Fibroblast of villous mesenchyme (primary cell): ENCODE measurements at regions not wholly inside any gene's neighbourhood (a gene's known extent, or its start where the extent isn't known, plus 50 kb on each side); places are given as distances from the start of the nearest gene placed in this dataset.

ENCODE experiments used
- DNase-seq: peaks from one replicate; pipeline ENCODE4 v3.0.0-alpha.2; 2010; ENCODE audit warnings: low read depth
- H3K4me3 ChIP-seq: 2 replicates; pipeline ENCODE4 v1.5.1; 2011; ENCODE audit warnings: low read depth, mild to moderate bottlenecking, low read length
- CTCF ChIP-seq: IDR thresholded peaks from 2 replicates; pipeline ENCODE4 v1.5.1; 2012; ENCODE audit warnings: low read depth, mild to moderate bottlenecking, low read length; ENCODE audit not compliant: insufficient read depth

- TF ChIP-seq CTCF, result no peak
- no peak overlapping the region for H3K4me3 ChIP-seq
Measured at GRCh38 chr5:164296603-164297080, 791.2 kb downstream of the MAT2B start.

GRCh38 chr5:164298165-164298564 is 792.7 kb downstream of the MAT2B start:
- H3K4me3 ChIP-seq, result no peak overlapping the region
- no peak for DNase-seq
- TF ChIP-seq CTCF, result no peak

More at GRCh38 chr5:164296603-164297080, 791.2 kb downstream of the MAT2B start:
- no peak for DNase-seq

- H3K4me3 ChIP-seq, result no peak overlapping the region
- no peak for TF ChIP-seq CTCF
- DNase-seq, result no peak
Measured at GRCh38 chr5:164300295-164300694, 794.9 kb downstream of the MAT2B start.

- DNase-seq, result no peak
- TF ChIP-seq CTCF, result no peak
Measured at GRCh38 chr5:164301136-164301535, 795.7 kb downstream of the MAT2B start.

GRCh38 chr5:164301708-164302107 is 796.3 kb downstream of the MAT2B start:
- no peak for DNase-seq
- H3K4me3 ChIP-seq, result no peak overlapping the region

More at GRCh38 chr5:164301136-164301535, 795.7 kb downstream of the MAT2B start:
- no peak overlapping the region for H3K4me3 ChIP-seq

GRCh38 chr5:164302533-164303235 is 797.3 kb downstream of the MAT2B start:
- no peak overlapping the region for H3K4me3 ChIP-seq
- no peak for DNase-seq
- TF ChIP-seq CTCF, result no peak

More at GRCh38 chr5:164301708-164302107, 796.3 kb downstream of the MAT2B start:
- TF ChIP-seq CTCF, result no peak
